Mucosa of rectum (tissue), 2 donors: ENCODE measurements at regions not wholly inside any gene's neighbourhood (a gene's known extent, or its start where the extent isn't known, plus 50 kb on each side); places are given as distances from the start of the nearest gene placed in this dataset.

ENCODE experiments used
- H3K27ac ChIP-seq, 2 donors: one replicate each; pipeline ENCODE4 v1.7.0; 2013; ENCODE audit warnings: inconsistent platforms in 2 of 2, low read depth in 2 of 2, low read length in 2 of 2
- H3K27me3 ChIP-seq, 2 donors: one replicate each; pipeline ENCODE4 v1.7.0; 2013; ENCODE audit warnings: low read length in 2 of 2; ENCODE audit not compliant: control insufficient read depth in 2 of 2, insufficient read depth in 2 of 2
- H3K36me3 ChIP-seq, 2 donors: one replicate each; pipeline ENCODE4 v1.7.0; 2013; ENCODE audit warnings: low read length in 2 of 2; ENCODE audit not compliant: control insufficient read depth in 2 of 2, insufficient read depth in 2 of 2
- H3K4me1 ChIP-seq, 2 donors: one replicate each; pipeline ENCODE4 v1.7.0; 2013; ENCODE audit warnings: low read length in 2 of 2, mild to moderate bottlenecking in 1 of 2; ENCODE audit not compliant: control insufficient read depth in 2 of 2, insufficient read depth in 2 of 2
- H3K4me3 ChIP-seq, 2 donors: one replicate each; pipeline ENCODE4 v1.7.0; 2013; ENCODE audit warnings: low read length in 2 of 2
- H3K9ac ChIP-seq, 2 donors: one replicate each; pipeline ENCODE4 v1.7.0; 2013; ENCODE audit warnings: low read length in 2 of 2, low read depth in 1 of 2, mild to moderate bottlenecking in 1 of 2
- H3K9me3 ChIP-seq, 2 donors: one replicate each; pipeline ENCODE4 v1.7.0; 2013; ENCODE audit warnings: low read length in 2 of 2; ENCODE audit not compliant: control insufficient read depth in 2 of 2
- donor health status: healthy.
- donor health status: Normal muscosa, but diverticular disease.

DNA sequence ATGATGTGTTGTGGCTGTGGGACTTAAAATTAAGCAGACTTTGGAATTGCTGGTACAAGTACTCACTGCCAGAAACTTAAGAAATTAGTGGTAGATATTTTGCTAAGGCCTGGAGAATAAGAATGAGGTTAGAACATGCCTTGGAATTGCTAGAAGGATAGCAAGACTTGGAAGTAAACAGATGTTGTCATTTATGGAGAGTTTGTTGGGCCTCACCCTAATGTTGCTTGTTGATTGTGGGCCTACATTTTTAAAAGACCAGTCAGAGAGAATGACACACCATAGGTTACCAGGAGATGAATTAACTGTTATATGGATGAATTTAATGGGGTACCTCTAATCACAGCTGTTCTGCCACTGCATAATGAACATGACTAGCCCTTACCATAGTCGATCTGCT lies 120.1 kb upstream of the GAS1 start:
- H3K4me3 ChIP-seq = no peak overlapping the region
- H3K27ac ChIP-seq = no peak overlapping the region
- no peaks in the 10 kb centered on the region for H3K9me3 ChIP-seq
- H3K4me1 ChIP-seq = no peaks in the 10 kb centered on the region
- H3K9ac ChIP-seq = no peak overlapping the region
- H3K36me3 ChIP-seq = no peaks in the 10 kb centered on the region
- H3K27me3 ChIP-seq = no peaks in the 10 kb centered on the region

DNA sequence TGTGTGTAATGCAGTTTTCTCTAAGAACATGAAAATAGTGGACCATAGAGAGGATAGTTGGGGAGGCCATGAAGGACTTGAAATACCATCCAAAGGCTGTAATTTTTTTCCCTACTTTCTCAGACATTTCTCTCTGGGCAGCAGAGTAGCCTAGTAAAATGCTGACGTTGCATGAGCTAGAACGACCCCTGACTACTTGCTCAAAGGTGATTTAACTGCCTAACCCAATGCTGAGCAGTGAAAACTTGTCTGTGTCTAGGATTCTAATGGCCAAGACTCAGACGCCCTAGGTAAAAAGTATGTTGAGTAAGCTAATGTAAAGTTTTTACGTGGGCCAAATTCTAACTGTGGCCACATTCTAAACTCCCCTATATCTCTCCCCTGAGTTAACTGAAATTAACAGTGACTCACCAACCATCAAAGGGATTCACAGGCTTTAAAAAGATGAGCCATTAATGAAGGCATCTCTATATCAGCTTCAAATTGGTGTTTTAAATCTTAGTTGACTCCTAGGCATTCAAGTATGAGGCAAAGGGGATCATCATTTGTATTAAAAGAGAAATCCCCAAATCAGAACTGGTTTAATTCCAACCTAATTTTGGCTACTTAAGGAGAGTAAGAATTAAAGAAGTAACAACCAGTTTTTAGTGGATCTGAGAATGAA lies 121.0 kb upstream of the GAS1 start:
- no peaks in the 10 kb centered on the region for H3K4me1 ChIP-seq
- H3K4me3 ChIP-seq = no peak overlapping the region
- H3K36me3 ChIP-seq = no peaks in the 10 kb centered on the region
- H3K27ac ChIP-seq = no peak overlapping the region
- H3K27me3 ChIP-seq = no peaks in the 10 kb centered on the region
- H3K9ac ChIP-seq = no peak overlapping the region
- no peaks in the 10 kb centered on the region for H3K9me3 ChIP-seq

DNA sequence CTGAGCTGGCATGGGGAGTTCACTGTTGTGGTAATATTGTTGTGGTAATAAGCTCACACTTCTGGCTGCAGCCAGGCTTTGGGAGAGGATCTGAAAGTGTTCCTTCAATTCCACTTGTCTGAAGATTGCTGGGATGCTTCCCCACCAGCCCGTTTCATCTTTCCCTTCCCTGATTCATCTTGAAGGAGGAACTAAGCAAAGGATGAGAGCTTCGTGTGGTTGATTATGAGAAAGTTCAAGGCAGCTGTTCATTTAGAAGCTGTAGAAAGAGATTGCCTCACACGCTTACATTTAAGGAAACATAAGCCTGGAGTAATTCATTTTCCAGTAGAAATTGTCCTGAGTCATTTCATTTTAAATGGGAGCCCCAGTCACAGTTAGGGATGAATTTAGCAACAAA lies 122.4 kb upstream of the GAS1 start:
- no peaks in the 10 kb centered on the region for H3K36me3 ChIP-seq
- H3K27ac ChIP-seq = no peak overlapping the region
- no peaks in the 10 kb centered on the region for H3K4me1 ChIP-seq
- H3K9ac ChIP-seq = no peak overlapping the region
- H3K27me3 ChIP-seq = no peaks in the 10 kb centered on the region
- H3K4me3 ChIP-seq = no peak overlapping the region
- no peaks in the 10 kb centered on the region for H3K9me3 ChIP-seq

- Histone ChIP-seq H3K27me3 (no peaks in the 10 kb centered on the region), H3K27ac (no peak overlapping the region), H3K9me3 (no peaks in the 10 kb centered on the region), H3K4me1 (no peaks in the 10 kb centered on the region), H3K36me3 (no peaks in the 10 kb centered on the region), H3K4me3 (no peak overlapping the region), H3K9ac (no peak overlapping the region)
Observed at GRCh38 chr9:87070336-87070735, 123.0 kb upstream of the GAS1 start.

GRCh38 chr9:87071473-87071872 lies 124.2 kb upstream of the GAS1 start:
- H3K4me3 ChIP-seq = no peak overlapping the region
- no peak overlapping the region for H3K9ac ChIP-seq
- no peaks in the 10 kb centered on the region for H3K36me3 ChIP-seq
- no peaks in the 10 kb centered on the region for H3K4me1 ChIP-seq
- H3K27ac ChIP-seq = no peak overlapping the region
- H3K27me3 ChIP-seq = no peaks in the 10 kb centered on the region
- H3K9me3 ChIP-seq = no peaks in the 10 kb centered on the region

DNA sequence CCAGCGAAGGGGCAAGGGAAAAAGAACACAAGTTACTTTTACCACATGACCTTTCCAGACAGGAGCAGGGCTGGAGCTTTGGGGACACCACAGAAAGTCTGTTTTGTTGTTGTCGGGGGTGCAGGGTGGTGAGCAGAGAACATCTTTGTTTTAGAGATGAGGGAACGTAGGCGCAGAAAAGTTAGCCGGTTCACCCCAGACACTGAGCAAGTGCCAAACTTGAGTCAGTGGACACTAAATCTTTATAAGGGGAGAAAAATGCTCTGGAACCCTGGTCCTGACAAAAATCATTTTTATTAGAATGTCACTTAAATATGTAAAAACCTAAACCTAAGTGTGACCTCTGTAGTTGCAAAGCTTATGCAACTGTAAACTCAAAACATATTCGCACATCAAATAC lies 126.4 kb upstream of the GAS1 start:
- H3K9ac ChIP-seq = no peak overlapping the region

GRCh38 chr9:87075537-87075936 lies 128.2 kb upstream of the GAS1 start:
- Histone ChIP-seq H3K4me1 (no peaks in the 10 kb centered on the region), H3K27ac (no peak overlapping the region), H3K27me3 (no peaks in the 10 kb centered on the region), H3K36me3 (no peaks in the 10 kb centered on the region), H3K4me3 (no peak overlapping the region), H3K9me3 (no peaks in the 10 kb centered on the region), H3K9ac (no peak overlapping the region)

More for the DNA sequence above, 126.4 kb upstream of the GAS1 start:
- H3K27ac ChIP-seq = no peak overlapping the region
- H3K27me3 ChIP-seq = no peaks in the 10 kb centered on the region
- H3K36me3 ChIP-seq = no peaks in the 10 kb centered on the region
- H3K4me1 ChIP-seq = no peaks in the 10 kb centered on the region
- no peaks in the 10 kb centered on the region for H3K9me3 ChIP-seq
- H3K4me3 ChIP-seq = no peak overlapping the region

GRCh38 chr9:87076825-87077224 lies 129.5 kb upstream of the GAS1 start:
- Histone ChIP-seq H3K9ac (no peak overlapping the region), H3K4me3 (no peak overlapping the region), H3K27ac (no peak overlapping the region), H3K36me3 (no peaks in the 10 kb centered on the region), H3K27me3 (no peaks in the 10 kb centered on the region), H3K9me3 (no peaks in the 10 kb centered on the region), H3K4me1 (no peaks in the 10 kb centered on the region)

DNA sequence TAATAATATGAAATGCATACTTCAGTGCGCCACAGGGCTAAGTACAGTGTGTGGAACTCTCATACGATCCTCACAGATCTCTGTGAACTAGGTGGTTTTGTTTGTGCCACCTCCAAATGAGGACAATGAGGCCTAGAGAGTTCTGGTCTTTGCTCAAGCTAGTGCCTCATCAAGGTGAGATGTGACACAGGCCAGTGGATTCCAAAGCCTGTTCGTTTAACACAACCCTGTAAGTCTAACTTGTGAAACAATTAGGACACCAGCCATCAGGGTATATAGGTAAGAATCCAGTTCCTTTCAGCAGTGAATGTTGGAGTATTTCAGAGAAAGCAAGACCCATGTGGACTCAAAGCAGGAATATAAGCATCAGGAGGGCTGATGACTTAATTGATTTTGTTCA lies 130.7 kb upstream of the GAS1 start:
- Histone ChIP-seq H3K27me3 (no peaks in the 10 kb centered on the region), H3K27ac (no peak overlapping the region), H3K9me3 (no peaks in the 10 kb centered on the region), H3K36me3 (no peaks in the 10 kb centered on the region), H3K4me3 (no peak overlapping the region), H3K4me1 (no peaks in the 10 kb centered on the region), H3K9ac (no peak overlapping the region)

DNA sequence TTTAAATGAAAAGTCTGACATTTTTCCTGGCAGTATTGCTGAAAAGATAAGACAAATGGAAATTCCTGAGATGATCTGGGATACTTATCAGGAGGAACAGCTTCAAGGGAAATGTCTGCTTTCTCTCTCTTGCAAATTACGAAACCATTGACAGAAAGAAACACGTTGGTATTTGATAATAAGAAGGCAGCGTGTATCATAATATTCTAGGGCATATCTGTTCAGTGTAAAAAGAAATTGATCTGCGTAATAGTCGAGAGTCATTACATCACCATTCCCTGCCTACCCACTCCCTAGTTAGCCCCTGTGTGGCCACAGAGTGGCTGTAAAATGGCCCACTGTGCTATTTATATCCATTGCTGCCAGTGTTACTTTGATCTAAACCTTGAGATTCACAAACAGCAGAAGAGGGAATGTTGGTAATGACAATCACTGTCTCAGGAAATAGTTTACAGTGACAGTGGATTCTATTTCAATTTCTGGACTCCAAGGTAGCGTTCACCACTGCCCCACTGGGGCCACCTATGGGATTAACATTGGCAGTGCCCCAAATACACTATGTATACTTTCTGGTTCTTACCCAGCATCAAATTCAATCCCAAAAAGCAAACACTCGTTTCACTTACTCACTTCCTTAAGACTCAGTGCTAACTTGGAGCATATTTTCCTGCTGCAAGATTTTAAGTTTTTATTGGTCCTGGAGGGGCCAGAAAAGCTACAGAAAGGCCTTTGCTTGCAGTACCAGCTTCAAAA lies 133.4 kb upstream of the GAS1 start:
- H3K9ac ChIP-seq = no peak overlapping the region
- no peaks in the 10 kb centered on the region for H3K9me3 ChIP-seq
- H3K36me3 ChIP-seq = no peaks in the 10 kb centered on the region
- no peak overlapping the region for H3K27ac ChIP-seq
- H3K27me3 ChIP-seq = no peaks in the 10 kb centered on the region
- H3K4me1 ChIP-seq = no peaks in the 10 kb centered on the region
- H3K4me3 ChIP-seq = no peak overlapping the region
